Activated T-cell treated with anti-CD3 and anti-CD28 coated beads for 1 hour (primary cell): ENCODE measurements at regions not wholly inside any gene's neighbourhood (a gene's known extent, or its start where the extent isn't known, plus 50 kb on each side); places are given as distances from the start of the nearest gene placed in this dataset.

Experiments used
- DNase-seq: peaks from one replicate; pipeline ENCODE4 v3.0.0-alpha.2; 2020; ENCODE audit warnings: low read depth

- no peak for DNase-seq
Measured at GRCh38 chr15:69848096-69848495, 249.6 kb downstream of the TLE3 start.

GRCh38 chr15:69848551-69849231 is 249.0 kb downstream of the TLE3 start:
- no peak for DNase-seq

- no peak for DNase-seq
Measured at GRCh38 chr15:69849232-69849610, 248.5 kb downstream of the TLE3 start.

- no peak for DNase-seq
Measured at GRCh38 chr15:69852482-69852881, 245.2 kb downstream of the TLE3 start.

GRCh38 chr15:69852916-69853315 is 244.8 kb downstream of the TLE3 start:
- DNase-seq: no peak

GRCh38 chr15:69853544-69853951 is 244.2 kb downstream of the TLE3 start:
- DNase-seq: no peak

- DNase-seq: no peak
Measured at GRCh38 chr15:69854001-69854400, 243.7 kb downstream of the TLE3 start.

GRCh38 chr15:69854521-69855181 is 243.1 kb downstream of the TLE3 start:
- DNase-seq: no peak

- DNase-seq: no peak
Measured at GRCh38 chr15:69855258-69856000, 242.3 kb downstream of the TLE3 start.

- no peak for DNase-seq
Measured at GRCh38 chr15:69857250-69857649, 240.5 kb downstream of the TLE3 start.

- DNase-seq: no peak
Measured at GRCh38 chr15:69857686-69858391, 239.9 kb downstream of the TLE3 start.

- no peak for DNase-seq
Measured at GRCh38 chr15:69858456-69858855, 239.3 kb downstream of the TLE3 start.

- no peak for DNase-seq
Measured at GRCh38 chr15:69859866-69860265, 237.9 kb downstream of the TLE3 start.

- no peak for DNase-seq
Measured at GRCh38 chr15:69860321-69860720, 237.4 kb downstream of the TLE3 start.

GRCh38 chr15:69860921-69861320 is 236.8 kb downstream of the TLE3 start:
- no peak for DNase-seq

GRCh38 chr15:69861331-69862171 is 236.2 kb downstream of the TLE3 start:
- DNase-seq: no peak

GRCh38 chr15:69862540-69862939 is 235.2 kb downstream of the TLE3 start:
- no peak for DNase-seq

- DNase-seq: no peak
Measured at GRCh38 chr15:69863446-69863845, 234.3 kb downstream of the TLE3 start.

GRCh38 chr15:69865369-69865768 is 232.3 kb downstream of the TLE3 start:
- DNase-seq: no peak

GRCh38 chr15:69868756-69869155 is 229.0 kb downstream of the TLE3 start:
- DNase-seq: no peak

GRCh38 chr15:69869291-69869690 is 228.4 kb downstream of the TLE3 start:
- DNase-seq: no peak
